ENCODE measurements at regions not wholly inside any gene's neighbourhood (a gene's known extent, or its start where the extent isn't known, plus 50 kb on each side); places are given as distances from the start of the nearest gene placed in this dataset.

GRCh38 chr2:52473526-52473925 is 1294.1 kb upstream of the CHAC2 start:
- TF ChIP-seq POLR2A (IDR thresholded peaks at IDR 0.05; ENCODE audit: low read depth, low read length) (no peak), POLR2AphosphoS5 (IDR thresholded peaks at IDR 0.05; ENCODE audit: low read depth, low read length) (no peak), POU2F2 (IDR thresholded peaks at IDR 0.05; ENCODE audit: low read depth, low read length) (no peak), TAF1 (IDR thresholded peaks at IDR 0.05; ENCODE audit: low read depth, low read length) (no peak)

All from GM12891 (cell line).